ENCODE measurements at regions not wholly inside any gene's neighbourhood (a gene's known extent, or its start where the extent isn't known, plus 50 kb on each side); places are given as distances from the start of the nearest gene placed in this dataset.

GRCh38 chr17:51352798-51353197, 92.5 kb downstream of the UTP18 start:
- TF ChIP-seq CTCF (IDR thresholded peaks at IDR 0.05 in 4 of 5, conservative IDR thresholded peaks at IDR 0.05 in 1 of 5) (no peak), POLR2A (IDR thresholded peaks at IDR 0.05) (no peak)
